Stimulated activated CD4-positive, alpha-beta T cell treated with anti-CD3 and anti-CD28 coated beads, Interleukin-2, amount 100 ng/mL, for 24 hours (primary cell): ENCODE measurements at regions not wholly inside any gene's neighbourhood (a gene's known extent, or its start where the extent isn't known, plus 50 kb on each side); places are given as distances from the start of the nearest gene placed in this dataset.

ENCODE experiments used
- DNase-seq, 2 donors: peaks; one replicate each; pipeline ENCODE4 v3.0.0-alpha.2; 2020

GRCh38 chr22:34934261-34934660, 131.7 kb upstream of the ISX start:
- no peak for DNase-seq

DNA sequence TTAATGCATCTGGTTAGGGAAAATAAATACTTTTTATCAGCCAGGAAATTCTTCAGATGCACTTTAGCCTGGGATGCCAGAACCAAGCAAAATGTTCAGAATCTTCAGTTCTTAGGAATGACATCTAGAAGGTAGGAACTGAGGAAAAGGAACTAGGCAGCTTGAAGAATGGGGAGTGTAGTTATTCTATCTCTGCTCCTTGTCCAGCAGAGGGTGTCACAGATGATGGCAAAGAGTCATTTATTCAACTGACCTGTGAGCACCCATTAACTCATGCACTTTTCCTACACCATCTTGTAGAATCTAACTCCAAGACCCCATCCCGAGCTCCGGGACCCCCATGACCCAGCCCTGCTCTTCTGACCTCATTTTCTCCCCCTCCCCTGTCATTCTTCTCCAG, 122.1 kb upstream of the ISX start:
- DNase-seq, result no peak

DNA sequence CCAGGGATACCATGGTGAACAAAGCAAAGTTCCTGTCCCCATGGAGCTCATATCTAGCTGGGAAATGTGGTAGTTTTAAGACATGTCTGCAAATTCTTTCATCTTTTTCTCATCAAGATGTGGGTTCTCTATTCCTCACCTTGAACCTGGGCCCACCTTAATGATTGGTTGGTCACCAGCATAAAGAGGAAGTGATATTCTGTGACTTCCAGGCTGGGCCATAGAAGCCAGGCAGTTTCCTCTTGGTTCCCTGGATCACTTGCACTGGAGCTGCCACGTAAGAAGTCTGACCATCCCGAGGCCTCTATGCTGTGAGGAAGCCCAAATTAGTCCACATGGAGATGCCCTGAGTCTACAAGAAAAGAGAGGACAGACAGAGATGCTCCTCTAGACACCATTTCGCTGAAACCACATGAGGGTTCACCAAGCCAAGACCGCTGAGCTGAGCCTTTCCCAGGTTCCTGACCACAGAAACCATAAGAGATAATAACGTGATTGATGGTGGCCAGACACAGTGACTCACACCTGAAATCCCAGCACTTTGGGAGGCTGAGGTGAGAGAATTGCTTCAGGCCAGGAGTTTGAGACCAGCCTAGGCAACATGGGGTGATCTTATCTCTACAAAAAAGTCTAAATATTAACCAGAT, 119.5 kb upstream of the ISX start:
- DNase-seq, result no peak

GRCh38 chr22:34950489-34950888, 115.5 kb upstream of the ISX start:
- no peak for DNase-seq

- no peak for DNase-seq
Measured at GRCh38 chr22:34951212-34951611, 114.7 kb upstream of the ISX start.

DNA sequence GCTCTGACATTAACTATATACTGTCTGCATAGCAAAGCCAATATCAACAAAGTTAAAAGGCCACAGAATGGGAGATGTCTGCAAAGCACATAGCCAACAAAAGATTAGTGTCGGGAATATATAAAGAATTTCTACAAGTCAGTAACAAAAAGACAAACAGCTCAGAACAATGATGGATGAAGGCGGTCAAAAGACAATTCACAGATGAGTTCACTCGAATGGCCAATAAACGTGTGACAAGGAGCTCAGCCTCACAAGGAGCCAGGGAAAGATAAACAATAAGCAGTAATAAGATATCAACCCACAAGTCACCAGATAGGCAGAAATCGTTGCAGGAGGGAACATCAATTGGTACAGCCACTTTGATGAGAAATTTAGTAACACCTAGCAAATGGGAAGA, 106.0 kb upstream of the ISX start:
- no peak for DNase-seq

- no peak for DNase-seq
Measured at GRCh38 chr22:34966980-34967565, 98.9 kb upstream of the ISX start.

- no peak for DNase-seq
Measured at GRCh38 chr22:34969001-34969790, 96.8 kb upstream of the ISX start.

- no peak for DNase-seq
Measured at GRCh38 chr22:34971456-34971855, 94.5 kb upstream of the ISX start.

DNA sequence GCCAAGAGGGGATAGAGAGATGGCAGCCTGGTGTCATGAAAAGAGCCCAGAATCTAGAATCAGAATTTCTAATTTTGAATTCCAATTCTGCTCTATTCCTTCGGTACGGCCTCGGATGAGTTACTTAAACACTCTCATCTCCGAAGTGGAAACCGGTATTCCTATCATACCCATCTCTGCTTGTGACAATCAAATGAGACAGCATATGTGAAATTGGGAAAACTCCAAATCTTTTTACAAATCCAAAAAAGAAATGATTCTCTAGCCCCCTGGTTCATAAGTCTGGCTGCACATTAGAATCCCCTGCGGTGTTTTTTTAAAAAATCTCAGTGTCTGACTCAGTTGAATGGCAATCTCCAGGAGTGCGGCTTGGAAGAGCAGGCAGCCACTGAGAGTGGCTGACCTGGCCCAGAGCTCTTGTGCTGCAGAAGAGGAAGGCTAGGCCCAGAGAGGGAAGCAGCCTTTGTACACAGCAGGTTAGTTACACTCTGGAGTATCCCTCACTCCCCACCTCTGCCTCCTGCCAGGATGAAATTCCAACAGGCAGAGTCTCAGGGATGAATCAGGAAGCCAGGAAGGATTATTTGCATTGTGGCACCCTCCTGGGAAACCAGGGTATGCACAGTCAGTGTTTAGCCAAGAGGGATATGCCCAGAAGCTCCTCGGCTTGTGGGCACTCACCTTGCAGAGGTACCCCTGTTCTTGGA, 93.6 kb upstream of the ISX start:
- DNase-seq, result no peak

DNA sequence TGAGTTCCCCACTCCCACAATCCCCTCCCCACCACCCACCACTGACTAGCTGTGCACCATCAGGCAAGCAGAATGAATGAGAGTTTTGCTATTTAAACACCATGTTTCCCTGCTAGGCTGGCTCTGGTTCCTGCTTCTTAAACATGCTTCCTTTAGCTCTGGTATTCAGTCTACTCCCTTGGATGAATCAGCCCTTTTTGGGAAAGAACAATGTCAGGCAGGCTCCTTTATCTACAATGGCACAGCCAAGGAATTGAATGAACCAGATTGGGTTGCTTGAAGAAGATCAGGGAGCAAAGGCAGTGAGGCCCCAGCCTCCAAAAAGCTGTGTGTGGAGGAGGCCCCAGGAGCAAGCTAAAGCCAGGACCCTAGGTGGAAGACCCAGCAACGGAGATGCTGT, 92.9 kb upstream of the ISX start:
- DNase-seq, result no peak

- no peak for DNase-seq
Measured at GRCh38 chr22:34973926-34974325, 92.0 kb upstream of the ISX start.

DNA sequence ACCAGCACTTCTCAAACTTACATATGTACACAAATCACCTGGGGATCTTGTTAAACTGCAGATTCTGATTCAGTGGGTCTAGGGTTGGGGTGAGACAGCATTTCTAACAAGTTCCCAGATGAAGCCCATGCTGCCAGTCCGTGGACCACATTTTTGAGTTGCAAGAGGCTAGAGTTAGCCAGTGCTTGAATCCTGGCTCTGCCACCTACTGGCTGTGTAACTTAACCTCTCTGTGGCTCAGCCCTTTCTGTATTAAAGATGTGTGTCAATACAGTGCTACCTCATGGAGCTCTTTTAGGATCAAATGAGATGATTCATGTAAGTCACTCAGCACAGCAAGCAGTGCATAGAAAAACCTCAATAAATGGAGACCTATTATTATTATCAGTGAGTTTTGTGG, 90.2 kb upstream of the ISX start:
- no peak for DNase-seq

DNA sequence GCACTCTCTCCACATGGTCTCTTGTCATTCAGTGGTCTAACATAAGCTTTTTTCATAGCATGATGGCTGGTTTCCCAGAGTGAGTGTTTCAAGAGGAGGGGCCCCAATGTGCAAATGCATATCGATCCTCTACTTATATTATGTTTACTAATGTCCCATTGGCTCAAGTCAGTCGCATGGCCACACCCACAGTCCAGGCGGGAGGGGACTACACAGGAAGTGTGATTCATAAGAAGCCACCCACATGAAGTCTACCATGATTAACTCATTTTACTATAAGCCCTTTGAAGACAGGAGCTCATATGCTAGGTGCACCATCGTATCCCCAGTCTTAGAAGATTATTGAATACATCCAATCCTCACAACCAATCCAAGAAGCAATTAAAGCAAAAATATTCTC, 89.5 kb upstream of the ISX start:
- DNase-seq, result peak in 1 of 2 donors; percentile 3

- DNase-seq, result no peak
Measured at GRCh38 chr22:34976886-34977285, 89.1 kb upstream of the ISX start.

DNA sequence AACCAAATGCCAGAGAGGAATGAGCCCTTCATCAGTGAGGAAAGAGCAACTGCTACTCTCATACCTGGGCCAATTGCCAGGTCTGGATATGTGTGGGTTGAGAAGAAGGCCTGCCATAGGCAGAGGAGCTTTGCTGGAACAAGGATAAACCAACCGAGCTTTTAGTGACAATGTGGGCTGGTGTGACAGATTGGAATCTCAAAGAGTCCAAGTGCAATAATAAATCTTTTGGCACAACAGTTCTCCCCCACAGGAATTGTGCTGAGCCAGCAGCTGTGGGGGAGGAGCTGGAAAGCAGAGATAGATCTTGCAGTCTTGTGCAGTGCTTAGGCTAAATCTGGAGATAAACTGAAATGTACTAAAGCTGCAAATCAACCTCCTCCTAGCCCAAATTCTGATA, 79.4 kb upstream of the ISX start:
- no peak for DNase-seq

DNA sequence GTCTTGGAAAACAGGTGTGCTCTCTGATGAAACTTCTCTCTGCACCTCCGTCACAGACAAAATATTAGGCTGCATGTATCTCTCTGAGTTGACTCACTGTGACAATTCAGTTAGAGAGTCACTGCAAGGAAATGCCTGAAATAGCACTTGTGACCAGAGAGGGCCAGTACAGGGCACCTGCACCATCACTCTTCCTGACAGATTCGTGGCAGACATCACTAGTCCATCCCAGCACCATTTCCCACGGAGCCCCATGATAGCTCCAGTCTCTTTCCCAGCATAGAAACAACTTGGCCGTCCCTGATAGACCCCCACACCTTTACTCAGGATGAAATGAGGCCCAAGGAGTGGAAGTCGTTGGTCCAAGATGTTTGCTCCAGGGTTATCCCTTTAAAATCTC, 73.3 kb upstream of the ISX start:
- DNase-seq, result no peak

- DNase-seq, result no peak
Measured at GRCh38 chr22:34993548-34993947, 72.4 kb upstream of the ISX start.

DNA sequence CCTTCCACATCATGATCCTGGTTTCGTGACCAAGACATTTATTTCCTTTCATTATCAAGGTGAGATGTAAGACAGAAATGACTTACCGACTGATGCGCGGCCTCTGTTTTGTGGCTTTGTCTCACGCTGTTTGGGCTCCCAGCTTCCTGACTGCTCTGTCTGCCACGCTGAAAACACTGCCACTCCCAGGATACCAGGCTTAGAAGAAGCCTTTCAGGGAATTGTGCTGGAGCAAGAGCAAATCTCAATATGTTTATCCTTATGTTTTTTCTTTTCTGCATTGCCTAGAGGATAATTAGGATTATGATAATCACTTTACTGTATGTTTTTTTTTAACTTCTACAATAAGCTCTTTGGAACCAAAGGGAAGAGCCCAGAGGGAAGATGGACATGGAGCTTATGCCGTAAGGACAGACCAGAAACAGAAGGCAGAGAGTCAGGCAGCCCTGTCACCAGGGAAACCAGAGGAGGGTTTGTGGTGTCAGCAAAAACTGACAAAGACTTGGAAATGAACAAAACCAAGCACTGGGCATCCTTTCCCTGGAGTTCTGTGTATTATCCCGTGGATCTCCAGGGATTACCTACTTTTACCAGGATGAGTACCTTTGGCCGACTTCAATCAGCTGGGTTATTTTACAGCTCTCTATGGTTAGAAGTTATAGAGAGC, 68.2 kb upstream of the ISX start:
- no peak for DNase-seq

DNA sequence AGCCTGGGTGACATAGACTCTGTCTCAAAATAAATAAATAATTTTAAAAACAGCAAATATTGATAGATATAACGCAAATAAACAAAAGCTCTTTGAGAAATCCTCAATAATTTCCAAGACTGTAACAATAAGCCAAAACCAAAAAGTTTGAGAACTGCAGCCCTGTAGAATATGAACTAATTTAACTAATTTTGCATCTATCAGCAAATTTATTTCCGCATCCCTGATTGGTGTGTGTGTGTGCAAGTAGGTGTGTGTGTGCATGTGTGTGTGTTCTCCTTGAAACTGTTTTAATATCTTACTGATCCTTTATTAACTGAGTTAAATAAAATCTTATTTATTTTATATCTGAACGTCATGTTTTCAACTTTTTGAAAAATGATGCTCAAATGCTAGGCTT, 67.0 kb upstream of the ISX start:
- no peak for DNase-seq

- DNase-seq, result no peak
Measured at GRCh38 chr22:35008213-35008612, 57.7 kb upstream of the ISX start.

DNA sequence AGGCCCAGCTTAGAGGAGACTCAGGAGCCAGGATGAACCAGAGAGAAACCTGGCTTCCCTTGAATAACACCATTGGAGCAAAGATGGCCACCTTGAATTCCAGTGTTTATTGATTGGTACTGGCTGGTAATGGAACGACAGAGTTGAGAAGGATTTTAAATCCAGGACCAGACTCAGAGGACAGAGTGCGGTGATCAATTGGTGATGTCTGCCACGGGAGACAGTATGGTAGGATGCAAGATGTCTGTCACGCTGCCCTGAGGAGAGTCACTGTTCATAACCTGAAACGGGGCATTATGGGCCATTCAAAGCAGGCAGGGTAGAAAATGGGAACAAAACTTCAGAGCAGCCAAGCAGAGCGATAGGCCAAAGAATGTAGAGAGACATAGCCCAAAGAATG, 55.4 kb upstream of the ISX start:
- DNase-seq, result no peak

GRCh38 chr22:35014812-35015211, 51.1 kb upstream of the ISX start:
- no peak for DNase-seq
